HG03354 (cell line): ENCODE measurements at regions not wholly inside any gene's neighbourhood (a gene's known extent, or its start where the extent isn't known, plus 50 kb on each side); places are given as distances from the start of the nearest gene placed in this dataset.
"Not testable (repeated sequence)": the region's sequence is repeated elsewhere in the genome, so short reads cannot be mapped to it uniquely, and the experiment has no call there.

ENCODE experiments used
- ATAC-seq: cut with Tn5 transposase; IDR thresholded peaks from one replicate; pipeline ENCODE4 v1.9.1; 2021; ENCODE audit warnings: mild to moderate bottlenecking; ENCODE audit not compliant: unreplicated experiment, poor library complexity, severe bottlenecking

DNA sequence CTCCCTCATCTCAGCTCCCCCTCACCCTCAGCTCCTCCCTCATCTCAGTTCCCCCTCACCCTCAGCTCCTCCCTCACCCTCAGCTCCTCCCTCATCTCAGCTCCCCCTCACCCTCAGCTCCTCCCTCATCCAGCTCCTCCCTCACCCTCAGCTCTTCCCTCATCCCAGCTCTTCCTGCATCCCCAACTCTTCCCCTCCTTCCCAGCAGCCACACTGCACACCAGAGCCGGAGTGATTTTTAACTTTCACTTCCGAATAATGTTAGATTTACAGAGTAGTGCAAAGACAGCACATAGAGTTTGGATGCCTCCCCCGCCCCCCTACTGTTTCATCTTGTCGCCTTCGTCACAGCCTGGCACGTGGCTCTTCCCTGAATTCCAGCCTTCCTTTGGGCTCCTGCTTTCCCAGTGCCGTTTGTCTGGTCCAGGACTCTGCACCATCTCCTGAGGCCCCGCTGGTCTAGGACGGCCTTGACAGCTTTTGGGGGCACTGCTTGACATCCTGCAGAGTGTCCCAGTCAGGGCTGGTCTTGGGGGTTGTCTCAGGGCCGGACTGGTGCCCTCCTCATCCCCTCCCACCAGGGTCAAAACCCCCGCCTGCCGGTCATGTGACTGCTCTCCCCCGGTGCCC lies 110.2 kb downstream of the FAM53A start:
- no peak for ATAC-seq

DNA sequence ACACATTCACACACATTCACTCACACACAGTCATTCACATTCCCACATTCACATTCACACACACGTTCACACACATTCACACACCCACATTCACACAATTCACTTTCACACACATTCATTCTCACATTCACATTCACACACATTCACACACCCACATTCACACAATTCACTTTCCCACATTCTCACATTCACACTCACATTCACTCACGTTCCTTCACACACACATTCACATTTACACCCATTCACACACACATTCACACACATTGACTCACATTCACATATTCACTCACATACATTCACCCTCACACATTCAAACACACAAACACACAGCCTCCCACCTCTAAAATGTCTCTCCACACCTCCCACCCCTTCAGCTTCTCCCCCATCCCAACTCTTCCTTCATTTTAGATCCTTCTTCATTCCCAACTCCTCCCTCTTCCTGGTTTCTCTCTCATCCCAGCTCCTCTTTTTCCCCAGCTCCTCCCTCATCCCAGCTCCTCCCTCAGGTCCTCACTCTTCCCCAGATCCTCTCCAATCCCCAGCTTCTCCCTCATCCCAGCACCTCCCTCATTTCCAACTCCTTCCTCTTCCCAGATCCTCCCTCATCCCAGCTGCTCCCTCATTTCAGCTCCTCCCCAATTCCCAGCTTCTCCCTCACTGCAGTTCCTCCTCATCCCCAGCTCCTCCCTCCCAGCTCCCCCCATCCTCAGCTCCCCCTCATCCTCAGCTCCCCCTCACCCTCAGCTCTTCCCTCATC lies 111.0 kb downstream of the FAM53A start:
- no peak for ATAC-seq

DNA sequence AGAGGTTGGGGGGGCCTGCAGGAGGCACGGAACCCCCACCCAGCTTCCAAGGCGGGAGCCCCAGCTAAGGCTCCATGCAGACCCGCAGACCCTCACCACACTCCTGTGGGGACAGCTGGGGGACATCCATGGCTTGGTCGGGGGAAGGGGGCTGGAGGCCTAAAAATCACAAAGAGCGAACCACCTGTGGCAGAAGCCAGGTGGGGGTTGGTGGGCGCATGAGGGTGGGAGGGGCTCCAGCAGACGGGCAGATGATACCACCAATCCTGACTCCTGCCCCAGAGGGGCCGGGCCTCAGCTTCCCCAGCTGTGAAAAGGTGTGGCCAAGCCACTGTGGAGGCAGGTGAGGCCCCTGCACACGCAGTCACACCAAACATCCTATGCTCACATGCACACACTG lies 111.6 kb downstream of the FAM53A start:
- no peak for ATAC-seq

DNA sequence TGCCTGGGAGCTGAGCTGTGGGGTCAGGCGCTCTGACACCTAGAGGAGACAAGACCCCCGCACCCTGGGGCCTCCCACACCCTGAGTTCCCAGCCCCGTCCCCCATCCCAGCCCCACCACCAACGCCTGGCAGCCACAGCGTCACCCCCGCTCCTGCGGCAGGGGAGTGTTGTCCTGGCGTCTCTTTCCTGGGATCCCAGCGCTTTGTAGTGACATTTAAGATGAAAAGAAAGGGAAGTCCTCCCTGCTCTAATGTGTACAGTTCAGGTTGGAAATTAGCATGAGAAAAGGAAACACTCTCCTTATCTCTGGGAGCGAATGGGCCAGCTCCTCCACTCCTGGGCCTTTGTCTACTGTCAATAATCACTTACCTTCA lies 112.1 kb downstream of the FAM53A start:
- ATAC-seq, result no peak

DNA sequence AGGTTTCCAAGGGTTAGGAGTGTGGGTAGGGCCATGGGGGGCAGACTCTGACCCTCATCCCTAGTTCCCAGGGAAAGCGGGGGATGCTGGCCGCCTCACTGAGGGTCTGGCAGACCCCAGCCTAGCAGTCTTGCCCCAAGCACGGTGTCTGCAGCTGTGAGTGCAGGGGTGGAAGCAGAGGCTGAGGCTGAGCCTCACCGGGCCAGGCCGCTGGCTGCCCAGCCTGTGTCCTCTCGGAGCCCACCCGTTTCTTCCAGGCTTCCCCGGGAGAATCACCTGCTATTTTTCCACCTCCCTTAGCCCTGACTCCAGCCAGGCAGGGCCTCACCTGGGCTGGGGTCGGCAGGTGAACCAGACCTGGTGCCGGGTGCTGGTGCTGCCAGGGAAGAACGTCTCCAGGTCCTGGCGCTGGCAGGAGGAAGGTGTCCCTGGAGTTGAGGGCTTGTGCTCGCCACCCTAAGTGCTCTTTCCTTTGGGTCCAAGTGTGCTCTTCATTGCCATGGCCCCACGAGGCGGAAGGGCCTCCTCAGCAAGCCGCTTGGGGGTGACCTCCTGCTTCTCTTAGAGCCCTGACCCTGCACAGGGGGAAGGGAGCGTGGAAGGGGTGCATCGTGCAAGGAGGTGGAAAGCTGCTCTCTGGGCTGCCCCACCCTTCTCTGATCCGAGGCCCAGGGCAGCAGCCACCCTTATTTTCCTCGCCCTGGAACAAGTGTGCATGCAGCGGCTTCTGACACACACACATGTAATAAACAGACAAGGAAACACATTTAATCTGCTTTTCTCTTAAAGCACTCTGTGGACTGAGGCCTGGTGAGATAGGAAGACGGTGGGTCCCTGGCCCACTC lies 112.7 kb downstream of the FAM53A start:
- no peak for ATAC-seq

DNA sequence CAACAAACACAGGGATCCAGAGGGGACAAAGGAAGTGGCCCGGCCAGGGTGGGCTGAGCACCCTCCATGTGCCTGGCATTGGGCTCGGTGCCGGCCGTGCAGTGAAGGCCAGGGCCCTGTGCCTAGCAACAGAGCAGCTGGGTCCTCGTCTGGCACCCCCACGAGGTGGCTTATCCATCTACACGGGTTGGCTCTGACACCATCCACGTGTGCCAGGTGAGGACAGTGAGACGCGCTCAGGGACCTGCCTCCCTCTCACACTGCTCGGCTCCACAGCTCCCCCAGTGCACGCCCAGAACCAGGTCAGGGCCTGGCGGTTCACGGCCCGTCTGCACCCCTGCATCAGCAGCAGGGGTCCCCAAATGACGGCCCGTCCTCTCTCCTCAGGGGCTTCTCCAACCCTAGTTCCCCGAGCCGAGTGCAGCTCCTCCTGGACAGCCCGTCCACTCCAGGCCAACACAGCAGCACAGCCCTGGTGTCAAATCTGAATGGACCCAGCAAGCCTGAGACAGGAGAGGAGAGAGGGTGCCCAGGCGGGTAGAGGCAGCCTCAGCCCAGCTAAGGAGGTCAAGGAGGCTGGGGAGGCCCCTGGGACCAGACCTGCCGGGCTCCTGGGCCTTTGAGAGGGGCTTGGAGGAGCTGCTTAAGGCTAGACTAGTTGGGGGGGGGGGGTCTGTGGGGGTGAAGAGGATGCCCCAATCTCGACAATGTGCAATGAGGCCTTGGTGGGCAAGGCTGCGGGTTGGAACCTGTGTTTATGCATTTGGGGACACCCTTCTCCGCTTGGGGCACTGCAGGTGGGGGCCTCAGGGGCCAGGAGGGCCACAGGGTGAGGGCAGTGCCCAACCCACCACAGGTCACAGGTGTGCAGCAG lies 113.6 kb downstream of the FAM53A start:
- no peak for ATAC-seq

DNA sequence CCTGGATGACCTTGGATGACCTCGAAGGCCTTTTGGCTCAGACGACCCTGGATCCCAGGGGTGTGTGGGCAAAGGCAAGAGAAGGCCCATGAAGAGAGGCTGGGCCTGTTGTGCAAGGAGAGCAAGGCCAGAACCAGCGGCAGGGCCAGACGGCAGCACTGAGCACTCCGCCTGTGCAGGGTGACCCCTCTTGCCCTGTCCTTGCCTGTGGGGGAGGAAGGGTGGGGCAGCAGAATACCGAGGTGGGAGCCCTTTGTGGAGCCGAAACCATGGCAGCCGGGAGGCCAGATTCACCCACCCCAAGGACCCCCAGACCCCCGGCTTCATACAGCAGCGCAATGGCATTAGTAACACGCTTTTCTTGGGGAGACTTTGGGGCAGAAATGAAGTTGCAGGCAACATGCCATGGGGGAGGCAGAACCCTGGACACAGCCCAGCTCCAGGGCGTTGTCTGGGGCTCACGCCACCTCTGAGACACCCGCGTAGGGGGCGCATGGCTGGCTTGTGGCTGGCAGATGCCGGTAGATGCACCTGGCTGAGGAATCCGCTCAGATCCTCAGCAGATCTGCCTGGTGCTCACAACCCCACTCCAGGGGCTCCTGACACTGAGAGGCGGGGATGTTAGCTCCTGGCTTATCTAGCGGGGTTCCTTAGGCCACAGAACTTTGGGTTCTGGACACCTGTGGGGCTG lies 114.5 kb downstream of the FAM53A start:
- no peak for ATAC-seq

DNA sequence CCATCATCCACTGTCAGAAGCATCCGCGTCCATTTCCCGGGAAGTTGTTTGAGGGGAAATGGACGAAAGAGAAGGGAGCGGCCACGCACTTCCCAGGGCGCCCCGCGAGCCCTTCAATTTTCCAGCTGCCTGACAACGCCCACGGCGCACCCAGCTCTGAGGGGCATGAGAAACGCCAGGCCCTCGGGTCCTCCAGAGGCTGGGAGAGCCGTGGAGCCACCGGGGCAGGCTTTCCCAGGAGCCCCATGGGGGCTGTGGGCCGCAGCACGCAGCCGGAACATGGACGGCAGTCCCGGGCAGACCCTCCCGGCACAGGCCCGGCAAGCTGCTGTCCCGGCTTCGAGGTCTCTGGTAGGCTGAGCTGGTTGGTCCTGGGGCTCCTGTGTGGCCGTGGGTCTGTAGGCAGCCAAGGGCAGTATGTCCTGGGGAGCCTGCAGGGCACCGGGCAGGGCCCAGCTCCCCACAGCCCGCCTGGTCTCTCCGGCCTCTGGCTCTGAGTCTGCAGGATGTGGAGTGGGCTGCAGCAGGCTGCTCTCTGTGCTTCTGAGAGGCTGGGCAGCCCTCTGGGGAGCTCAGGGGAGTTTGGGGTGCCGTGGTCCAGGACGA lies 115.2 kb downstream of the FAM53A start:
- ATAC-seq, result no peak

DNA sequence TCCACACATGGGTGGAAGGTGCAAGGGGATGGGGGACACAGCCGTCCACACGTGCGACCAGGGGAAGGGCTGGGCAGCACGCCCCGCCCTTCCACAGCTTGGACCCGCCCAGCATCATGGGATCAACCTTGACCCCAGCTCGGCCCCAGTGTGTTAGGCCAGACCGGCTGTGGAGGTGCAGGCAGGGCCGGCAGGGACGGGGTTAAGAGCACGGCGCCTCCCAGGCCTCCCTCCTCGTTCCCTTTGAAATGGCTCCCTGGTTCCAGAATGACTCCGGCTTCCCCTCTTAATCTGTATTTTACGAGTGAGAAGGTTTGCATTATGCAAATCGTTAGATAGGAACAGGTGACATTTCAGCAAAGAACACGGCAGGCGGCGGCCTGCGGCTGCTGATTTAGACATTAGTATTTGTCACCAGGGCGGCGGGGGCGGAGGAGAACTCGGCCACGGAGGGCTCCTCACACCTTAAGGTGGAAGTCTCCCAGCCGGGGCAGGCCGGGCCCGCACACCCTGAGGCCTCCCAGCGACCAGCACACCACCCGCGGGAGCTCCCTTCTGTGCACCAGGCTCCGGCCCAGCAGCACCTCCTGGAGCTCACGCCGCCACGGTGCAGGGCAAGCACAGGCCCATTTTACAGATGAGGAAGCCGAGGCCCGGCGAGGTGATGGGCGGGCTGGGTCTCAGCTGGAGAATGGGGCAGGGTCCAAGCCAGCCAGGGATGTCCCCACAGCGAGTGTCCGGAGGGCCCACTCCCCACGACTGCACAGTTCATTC lies 116.1 kb downstream of the FAM53A start:
- no peak for ATAC-seq

DNA sequence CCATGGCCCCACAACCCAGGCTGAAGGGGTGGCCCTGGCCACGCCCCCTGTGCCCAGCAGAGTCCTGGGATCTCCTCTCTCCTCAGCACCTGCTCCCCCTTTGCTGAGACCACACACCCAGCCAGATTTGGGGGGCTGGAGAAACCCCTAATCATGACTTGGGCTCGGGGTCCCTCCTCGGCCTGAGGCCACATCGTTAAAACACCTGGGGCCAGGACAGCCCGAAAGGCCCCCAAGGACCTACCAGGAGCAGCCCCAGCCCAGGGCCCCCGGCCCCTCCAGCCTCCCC lies 116.7 kb downstream of the FAM53A start:
- no peak for ATAC-seq

DNA sequence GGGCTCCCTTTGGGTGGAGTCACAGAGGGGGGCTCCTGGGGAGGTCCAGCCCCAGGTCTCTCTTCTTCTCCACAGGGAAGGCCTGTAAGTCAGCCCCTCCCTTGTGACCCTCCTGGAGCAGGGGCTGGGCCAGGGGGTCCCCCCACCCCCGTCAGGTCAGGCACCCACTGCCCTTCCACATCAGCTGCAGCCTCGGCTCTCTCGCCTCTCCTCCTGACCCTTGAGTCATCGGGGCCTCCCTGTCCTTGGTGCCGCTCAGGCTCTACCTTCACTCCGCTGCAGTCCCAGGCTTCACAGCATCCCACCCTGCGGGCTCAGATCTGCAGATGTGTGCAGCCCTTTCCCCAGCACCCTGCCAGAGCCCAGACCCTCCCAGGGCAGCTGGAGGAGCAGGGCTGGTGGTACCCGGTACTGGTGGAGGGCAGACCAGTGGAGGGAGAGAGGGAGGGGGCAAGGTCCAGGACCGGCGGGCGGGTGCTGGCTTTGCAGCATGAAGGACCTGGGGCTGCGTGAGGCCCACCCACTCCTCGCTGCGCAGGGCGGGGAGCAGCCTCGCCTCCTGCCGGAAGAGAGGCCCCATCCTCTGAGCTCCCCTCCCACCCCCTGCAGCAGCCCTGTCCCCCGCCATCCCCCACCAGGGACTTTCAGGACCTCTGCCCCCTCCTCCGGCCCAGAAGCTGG lies 117.1 kb downstream of the FAM53A start:
- ATAC-seq, result no peak

DNA sequence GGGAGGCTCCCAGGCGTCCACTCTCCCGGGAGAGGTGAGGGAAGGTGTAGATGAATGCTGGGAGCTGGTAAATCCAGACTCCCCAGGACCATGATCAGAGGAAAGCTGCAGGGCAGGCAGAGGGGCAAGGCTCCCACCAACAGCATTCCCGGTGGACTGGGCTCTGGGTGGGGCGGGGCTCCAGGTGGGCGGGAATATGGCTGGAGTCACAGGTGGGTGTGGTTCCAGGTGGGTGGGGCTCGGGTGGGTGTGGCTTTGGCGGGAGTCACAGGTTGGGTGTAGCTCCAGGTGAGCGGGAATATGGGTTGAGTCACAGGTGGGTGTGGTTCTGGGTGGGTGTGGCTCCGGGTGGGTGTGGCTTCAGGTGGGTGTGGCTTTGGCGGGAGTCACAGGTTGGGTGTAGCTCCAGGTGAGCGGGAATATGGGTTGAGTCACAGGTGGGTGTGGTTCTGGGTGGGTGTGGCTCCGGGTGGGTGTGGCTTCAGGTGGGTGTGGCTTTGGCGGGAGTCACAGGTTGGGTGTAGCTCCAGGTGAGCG lies 117.7 kb downstream of the FAM53A start:
- ATAC-seq, result not testable (repeated sequence)

DNA sequence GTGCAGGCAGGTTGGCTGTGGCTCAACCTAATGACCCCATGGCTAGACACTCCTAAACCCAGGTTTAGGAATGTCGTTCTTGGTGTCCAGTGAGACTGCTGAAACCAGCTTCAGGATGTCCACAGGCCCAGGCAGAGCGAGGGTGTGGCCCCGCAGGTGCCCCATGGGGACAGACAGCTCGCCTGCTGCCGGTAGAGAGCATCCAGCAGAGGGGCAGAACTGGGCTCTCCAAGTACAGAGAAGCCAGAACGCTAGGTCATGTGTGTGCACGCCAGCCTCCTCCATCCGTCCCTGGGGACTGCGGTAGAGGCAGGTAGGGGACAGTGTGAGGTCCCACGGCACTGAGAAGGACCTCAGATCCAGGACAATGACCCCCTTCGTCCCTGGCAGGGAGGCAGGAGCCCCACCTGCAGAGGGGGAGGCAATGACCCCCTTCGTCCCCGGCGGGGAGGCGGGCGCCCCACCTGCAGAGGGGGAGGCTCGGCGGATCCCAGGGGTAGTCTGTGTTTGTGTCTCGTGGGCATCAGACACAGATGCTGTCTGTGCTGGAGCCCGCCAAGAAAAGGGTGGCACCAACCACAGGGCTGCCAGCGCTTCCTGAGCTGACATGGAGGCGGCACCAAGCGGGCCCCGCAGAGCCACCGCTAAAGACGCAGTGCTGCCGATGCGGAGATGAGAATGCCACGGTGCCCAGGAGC lies 118.4 kb downstream of the FAM53A start:
- no peak for ATAC-seq

DNA sequence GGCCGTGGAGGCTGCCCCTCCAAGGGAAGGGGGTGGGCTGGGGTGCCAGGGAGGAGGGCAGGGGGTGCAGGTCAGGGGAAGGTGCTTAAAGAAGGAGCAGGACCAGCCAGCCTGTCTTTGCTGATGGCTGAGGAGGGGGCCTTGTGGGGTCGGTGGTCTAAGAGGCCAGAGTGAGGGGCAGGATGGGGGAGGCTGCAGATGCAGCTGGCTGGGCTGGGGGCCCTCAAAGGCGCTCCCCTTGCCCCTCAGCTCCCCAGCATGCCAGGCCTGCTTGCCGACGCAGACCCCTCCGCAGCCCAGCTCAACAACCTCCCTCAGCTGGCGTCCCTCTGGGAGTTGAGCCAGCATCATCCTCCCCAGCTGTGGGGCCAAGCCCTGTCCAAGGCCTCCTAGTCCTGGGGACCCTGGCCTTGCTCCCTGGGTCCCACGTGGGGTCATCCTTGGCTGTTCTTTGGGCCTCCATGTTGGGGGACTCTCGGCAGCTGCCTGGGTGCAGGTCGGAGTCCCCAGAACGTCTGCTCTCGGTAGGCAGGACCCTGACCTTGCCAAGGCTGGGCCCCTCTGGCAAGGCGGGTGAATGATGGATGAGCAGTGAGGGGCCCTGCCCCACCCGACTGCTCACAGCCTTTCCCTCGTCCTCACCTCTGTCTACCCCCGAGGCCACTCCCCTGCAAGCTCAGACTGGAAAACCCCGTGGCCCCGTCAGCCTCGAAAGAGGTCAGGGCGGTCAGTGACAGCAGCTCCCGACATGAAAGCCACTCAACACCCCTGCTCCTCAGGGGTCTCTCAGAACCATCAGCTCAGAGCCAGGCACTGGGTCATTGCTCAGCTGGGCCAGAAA lies 119.4 kb downstream of the FAM53A start:
- no peak for ATAC-seq

DNA sequence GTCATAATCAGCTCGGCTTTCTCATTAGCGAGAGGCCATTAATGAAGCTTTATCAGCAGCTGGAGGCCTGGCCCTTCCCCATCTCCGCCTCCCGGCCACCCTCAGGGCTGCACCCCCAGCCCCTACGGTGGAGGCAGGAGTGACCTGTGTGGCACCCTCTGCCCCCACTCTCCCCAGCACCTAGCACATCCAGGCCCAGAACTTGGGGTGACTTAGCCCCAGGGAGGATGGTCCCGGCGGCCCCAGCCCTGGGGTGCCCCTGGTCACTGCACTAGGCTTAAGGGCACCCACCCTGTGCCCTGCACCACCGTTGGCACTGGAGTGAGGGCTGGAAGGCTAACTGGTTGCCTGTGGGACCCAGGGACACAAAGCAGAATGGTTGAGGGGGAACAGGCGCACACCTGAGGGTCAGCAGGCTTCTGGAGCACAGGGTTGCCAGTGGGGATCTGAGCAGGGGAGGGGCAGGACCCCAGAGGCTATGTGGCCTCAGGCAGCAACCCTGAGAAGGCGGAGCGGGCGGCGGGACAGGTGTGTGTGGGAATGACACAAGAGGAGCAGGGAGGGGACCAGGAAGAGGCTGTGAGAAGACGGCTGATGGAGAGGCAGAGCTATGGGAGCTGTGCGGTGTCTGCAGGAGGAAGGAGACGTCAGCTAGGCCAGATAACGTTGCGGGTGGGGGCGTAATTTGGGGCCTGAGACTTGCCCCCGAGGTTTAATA lies 120.2 kb downstream of the FAM53A start:
- ATAC-seq, result no peak

DNA sequence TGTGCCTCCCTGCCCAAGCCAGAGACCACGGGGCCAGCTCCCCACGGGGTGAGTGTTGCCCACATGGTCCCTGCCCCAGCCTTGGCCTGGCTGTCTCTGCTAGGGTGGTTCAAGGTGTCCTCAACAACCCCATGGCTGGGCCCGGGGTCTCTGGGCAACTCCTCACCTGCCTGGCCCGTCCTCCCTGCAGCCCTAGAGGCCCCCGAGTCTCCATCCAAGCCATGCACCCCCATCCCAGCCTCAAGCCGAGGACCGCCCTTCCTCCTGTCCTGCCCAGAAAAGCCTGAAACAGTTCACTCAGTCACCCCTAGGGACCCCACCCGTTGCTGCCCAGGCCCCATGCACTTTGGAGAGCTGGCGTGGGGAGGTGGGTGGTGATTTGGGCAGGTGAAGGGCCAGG lies 120.9 kb downstream of the FAM53A start:
- no peak for ATAC-seq
